Neutrophil (primary cell): ENCODE measurements at regions not wholly inside any gene's neighbourhood (a gene's known extent, or its start where the extent isn't known, plus 50 kb on each side); places are given as distances from the start of the nearest gene placed in this dataset.
"Not testable (repeated sequence)": the region's sequence is repeated elsewhere in the genome, so short reads cannot be mapped to it uniquely, and the experiment has no call there.

ENCODE experiments used
- H3K27ac ChIP-seq: fragments of 200-600 bp; sonication (generic); 2 replicates; pipeline ENCODE4 v1.5.1; 2016; ENCODE audit warnings: mild to moderate bottlenecking, moderate library complexity
- H3K27me3 ChIP-seq: fragments of 200-600 bp; sonication (generic); 2 replicates; pipeline ENCODE4 v1.6.0; 2016; ENCODE audit warnings: mild to moderate bottlenecking
- H3K36me3 ChIP-seq: fragments of 200-600 bp; sonication (generic); 2 replicates; pipeline ENCODE4 v1.5.1; 2017
- H3K4me1 ChIP-seq, 2 experiments: fragments of 200-600 bp in 1 of 2; sonication (generic) in 1 of 2; 1 replicate in 1 of 2; 2 replicates in 1 of 2; pipeline versions ENCODE4 v1.5.1 to v1.6.1; 2013 to 2016; ENCODE audit warnings: low read depth in 1 of 2, low read length in 1 of 2, mild to moderate bottlenecking in 1 of 2, moderate library complexity in 1 of 2; ENCODE audit not compliant: control insufficient read depth in 1 of 2, insufficient read depth in 1 of 2
- H3K4me3 ChIP-seq, 2 experiments: fragments of 200-600 bp in 1 of 2; sonication (generic) in 1 of 2; 1 replicate in 1 of 2; 2 replicates in 1 of 2; pipeline ENCODE4 v1.5.1; 2013 to 2016; ENCODE audit warnings: low read depth in 1 of 2, low read length in 1 of 2, mild to moderate bottlenecking in 1 of 2, moderate library complexity in 1 of 2
- H3K9me3 ChIP-seq: fragments of 200-600 bp; sonication (generic); 2 replicates; pipeline ENCODE4 v1.5.1; 2016
- CTCF ChIP-seq: fragments of 200-600 bp; sonication (generic); IDR thresholded peaks from 2 replicates; pipeline ENCODE4 v1.5.1; 2016; ENCODE audit warnings: antibody characterized with exemption

GRCh38 chr1:5727871-5728643 is 264.2 kb downstream of the NPHP4 start:
- H3K36me3 ChIP-seq, result no peaks in the 10 kb centered on the region

GRCh38 chr1:5727191-5727590 is 265.0 kb downstream of the NPHP4 start:
- no peaks in the 10 kb centered on the region for H3K4me1 ChIP-seq
- H3K27ac ChIP-seq, result no peak overlapping the region
- H3K36me3 ChIP-seq, result no peaks in the 10 kb centered on the region
- H3K9me3 ChIP-seq, result no peaks in the 10 kb centered on the region
- H3K27me3 ChIP-seq, result peaks cover 12% of the 10 kb centered on the region
- TF ChIP-seq CTCF, result no peak
- H3K4me3 ChIP-seq, result no peak overlapping the region

More at GRCh38 chr1:5727871-5728643, 264.2 kb downstream of the NPHP4 start:
- Histone ChIP-seq H3K4me3 (no peak overlapping the region), H3K4me1 (no peaks in the 10 kb centered on the region), H3K27ac (no peak overlapping the region), H3K27me3 (peaks cover 12% of the 10 kb centered on the region), H3K9me3 (no peaks in the 10 kb centered on the region)
- no peak for TF ChIP-seq CTCF

- not testable (repeated sequence) for H3K4me3 ChIP-seq, H3K27ac ChIP-seq, H3K9me3 ChIP-seq, H3K36me3 ChIP-seq, H3K4me1 ChIP-seq
- peaks cover 12% of the 10 kb centered on the region for H3K27me3 ChIP-seq
Measured at GRCh38 chr1:5726586-5727184, 265.5 kb downstream of the NPHP4 start.

- Histone ChIP-seq H3K4me3 (no peak overlapping the region), H3K9me3 (no peaks in the 10 kb centered on the region), H3K4me1 (no peaks in the 10 kb centered on the region), H3K36me3 (no peaks in the 10 kb centered on the region), H3K27me3 (peaks cover 12% of the 10 kb centered on the region), H3K27ac (no peak overlapping the region)
- no peak for TF ChIP-seq CTCF
Measured at GRCh38 chr1:5725855-5726585, 266.2 kb downstream of the NPHP4 start.

- Histone ChIP-seq H3K9me3 (no peaks in the 10 kb centered on the region), H3K36me3 (no peaks in the 10 kb centered on the region), H3K4me1 (no peaks in the 10 kb centered on the region), H3K4me3 (no peak overlapping the region), H3K27me3 (peaks cover 16% of the 10 kb centered on the region), H3K27ac (no peak overlapping the region)
- TF ChIP-seq CTCF, result no peak
Measured at GRCh38 chr1:5725406-5725805, 266.8 kb downstream of the NPHP4 start.

- Histone ChIP-seq H3K27me3 (peaks cover 21% of the 10 kb centered on the region), H3K9me3 (no peaks in the 10 kb centered on the region), H3K4me3 (no peak overlapping the region), H3K36me3 (no peaks in the 10 kb centered on the region), H3K27ac (no peak overlapping the region), H3K4me1 (no peaks in the 10 kb centered on the region)
- no peak for TF ChIP-seq CTCF
Measured at GRCh38 chr1:5724847-5725246, 267.4 kb downstream of the NPHP4 start.
